PC-3 (cell line): ENCODE measurements at regions not wholly inside any gene's neighbourhood (a gene's known extent, or its start where the extent isn't known, plus 50 kb on each side); places are given as distances from the start of the nearest gene placed in this dataset.
"Not testable (repeated sequence)": the region's sequence is repeated elsewhere in the genome, so short reads cannot be mapped to it uniquely, and the experiment has no call there.

Experiments
- CTCF ChIP-seq: fragments of 300-600 bp; sonication (generic); conservative IDR thresholded peaks from 2 replicates; pipeline ENCODE4 v1.5.1; 2017; ENCODE audit warnings: antibody characterized with exemption, low read depth, mild to moderate bottlenecking, low read length
- EZH2 ChIP-seq: fragments of 300-600 bp; sonication (generic); IDR thresholded peaks from one replicate; pipeline ENCODE4 v1.6.1; 2017; ENCODE audit warnings: antibody characterized with exemption, mild to moderate bottlenecking, low read length; ENCODE audit not compliant: unreplicated experiment

GRCh38 chr10:21366108-21366507 is 159.4 kb downstream of the SKIDA1 start:
- not testable (repeated sequence) for TF ChIP-seq CTCF, EZH2
